ENCODE measurements at regions not wholly inside any gene's neighbourhood (a gene's known extent, or its start where the extent isn't known, plus 50 kb on each side); places are given as distances from the start of the nearest gene placed in this dataset.

GRCh38 chr14:66284346-66284745 lies 201.8 kb upstream of the CCDC196 start:
- no peak overlapping the region for H3K27ac ChIP-seq
- no peak for TF ChIP-seq CTCF (conservative IDR thresholded peaks at IDR 0.05)

- TF ChIP-seq CTCF (conservative IDR thresholded peaks at IDR 0.05) = no peak
- H3K27ac ChIP-seq = no peak overlapping the region
Observed at GRCh38 chr14:66288511-66288910, 197.7 kb upstream of the CCDC196 start.

- H3K27ac ChIP-seq = no peak overlapping the region
- no peak for TF ChIP-seq CTCF (conservative IDR thresholded peaks at IDR 0.05)
Observed at GRCh38 chr14:66291756-66292155, 194.4 kb upstream of the CCDC196 start.

GRCh38 chr14:66293533-66294105 lies 192.6 kb upstream of the CCDC196 start:
- no peak for TF ChIP-seq CTCF (conservative IDR thresholded peaks at IDR 0.05)
- no peak overlapping the region for H3K27ac ChIP-seq

- H3K27ac ChIP-seq = no peak overlapping the region
Observed at GRCh38 chr14:66295386-66295785, 190.8 kb upstream of the CCDC196 start.

GRCh38 chr14:66300886-66301285 lies 185.3 kb upstream of the CCDC196 start:
- H3K27ac ChIP-seq = no peak overlapping the region
- no peak for TF ChIP-seq CTCF (conservative IDR thresholded peaks at IDR 0.05)

More at GRCh38 chr14:66295386-66295785, 190.8 kb upstream of the CCDC196 start:
- TF ChIP-seq CTCF (conservative IDR thresholded peaks at IDR 0.05) = no peak

GRCh38 chr14:66306101-66306500 lies 180.1 kb upstream of the CCDC196 start:
- TF ChIP-seq CTCF (conservative IDR thresholded peaks at IDR 0.05) = no peak
- H3K27ac ChIP-seq = no peak overlapping the region
